H9 (cell line): ENCODE measurements at regions not wholly inside any gene's neighbourhood (a gene's known extent, or its start where the extent isn't known, plus 50 kb on each side); places are given as distances from the start of the nearest gene placed in this dataset.

ENCODE experiments used
- DNase-seq: peaks from one replicate; pipeline ENCODE4 v3.0.0-alpha.2; 2017
- H2AFZ ChIP-seq: one replicate; pipeline ENCODE4 v1.6.1; 2013; ENCODE audit warnings: mild to moderate bottlenecking, low read length, control low read depth, moderate library complexity
- H2AK5ac ChIP-seq: 2 replicates; pipeline ENCODE4 v1.6.1; 2013; ENCODE audit warnings: low read length, control low read depth, mixed read lengths; ENCODE audit not compliant: insufficient read length
- H2BK120ac ChIP-seq: one replicate; pipeline ENCODE4 v1.6.1; 2013; ENCODE audit warnings: low read depth, mild to moderate bottlenecking, low read length, control low read depth, inconsistent platforms; ENCODE audit not compliant: poor library complexity, severe bottlenecking
- H2BK12ac ChIP-seq: 2 replicates; pipeline ENCODE4 v1.6.1; 2013; ENCODE audit warnings: low read length, control low read depth, mixed read lengths, low read depth; ENCODE audit not compliant: insufficient read length
- H2BK15ac ChIP-seq: 2 replicates; pipeline ENCODE4 v1.6.1; 2013; ENCODE audit warnings: low read depth, low read length, control low read depth
- H2BK20ac ChIP-seq: one replicate; pipeline ENCODE4 v1.6.1; 2013; ENCODE audit warnings: low read depth, mild to moderate bottlenecking, low read length, control low read depth, inconsistent platforms; ENCODE audit not compliant: poor library complexity, severe bottlenecking
- H2BK5ac ChIP-seq: 2 replicates; pipeline ENCODE4 v1.6.1; 2013; ENCODE audit warnings: low read length, control low read depth, mixed read lengths; ENCODE audit not compliant: insufficient read length
- H3K14ac ChIP-seq: 2 replicates; pipeline ENCODE4 v1.6.1; 2013; ENCODE audit warnings: low read length, control low read depth; ENCODE audit not compliant: insufficient read depth
- H3K18ac ChIP-seq: 2 replicates; pipeline ENCODE4 v1.6.1; 2013; ENCODE audit warnings: low read depth, mild to moderate bottlenecking, mixed read lengths, low read length, control low read depth; ENCODE audit not compliant: insufficient read length
- H3K23ac ChIP-seq: 2 replicates; pipeline ENCODE4 v1.6.1; 2013; ENCODE audit warnings: low read length, control low read depth, mixed read lengths, low read depth; ENCODE audit not compliant: insufficient read length
- H3K23me2 ChIP-seq: 2 replicates; pipeline ENCODE4 v1.6.1; 2013; ENCODE audit warnings: low read depth, mild to moderate bottlenecking, mixed read lengths, low read length, control low read depth; ENCODE audit not compliant: insufficient read length, poor library complexity, severe bottlenecking
- H3K27ac ChIP-seq: 2 replicates; pipeline ENCODE4 v1.5.1; 2013; ENCODE audit warnings: low read length, control low read depth, mixed read lengths, low read depth; ENCODE audit not compliant: insufficient read length
- H3K27me3 ChIP-seq: 2 replicates; pipeline ENCODE4 v1.6.1; 2013; ENCODE audit warnings: low read length, control low read depth, inconsistent platforms; ENCODE audit not compliant: insufficient read depth
- H3K4ac ChIP-seq: 2 replicates; pipeline ENCODE4 v1.6.1; 2013; ENCODE audit warnings: low read depth, mild to moderate bottlenecking, control low read depth, inconsistent platforms, low read length, moderate library complexity
- H3K4me1 ChIP-seq: 2 replicates; pipeline ENCODE4 v1.6.1; 2013; ENCODE audit warnings: low read length, control low read depth, inconsistent platforms; ENCODE audit not compliant: insufficient read depth
- H3K4me2 ChIP-seq: 2 replicates; pipeline ENCODE4 v1.6.1; 2013; ENCODE audit warnings: low read length, control low read depth, mixed read lengths; ENCODE audit not compliant: insufficient read length, insufficient read depth
- H3K56ac ChIP-seq: 2 replicates; pipeline ENCODE4 v1.6.1; 2013; ENCODE audit warnings: low read depth, mild to moderate bottlenecking, mixed read lengths, low read length, control low read depth; ENCODE audit not compliant: insufficient read length
- H3K79me1 ChIP-seq: 2 replicates; pipeline ENCODE4 v1.6.1; 2013; ENCODE audit warnings: low read depth, mild to moderate bottlenecking, moderate library complexity, low read length, control low read depth, inconsistent platforms; ENCODE audit not compliant: insufficient read depth, poor library complexity, severe bottlenecking
- H3K79me2 ChIP-seq: 2 replicates; pipeline ENCODE4 v1.6.1; 2013; ENCODE audit warnings: low read length, control low read depth, inconsistent platforms; ENCODE audit not compliant: insufficient read depth
- H3K9ac ChIP-seq: 2 replicates; pipeline ENCODE4 v1.6.1; 2013; ENCODE audit warnings: low read length, control low read depth, mixed read lengths; ENCODE audit not compliant: insufficient read length; ENCODE audit errors: extremely low read depth
- H3K9me3 ChIP-seq: one replicate; pipeline ENCODE4 v1.6.1; 2013; ENCODE audit warnings: low read depth, low read length, inconsistent platforms; ENCODE audit not compliant: control insufficient read depth
- H3T11ph ChIP-seq: one replicate; pipeline ENCODE4 v1.6.1; 2013; ENCODE audit warnings: mild to moderate bottlenecking, low read length, control low read depth, inconsistent platforms
- H4K20me1 ChIP-seq: one replicate; pipeline ENCODE4 v1.6.1; 2013; ENCODE audit not compliant: control insufficient read depth, insufficient read length, insufficient read depth
- H4K5ac ChIP-seq: 2 replicates; pipeline ENCODE4 v1.6.1; 2013; ENCODE audit warnings: low read depth, mild to moderate bottlenecking, mixed read lengths, low read length, control low read depth; ENCODE audit not compliant: insufficient read length
- H4K8ac ChIP-seq: replicated peaks from 2 replicates; pipeline ENCODE4 v1.6.1; 2013; ENCODE audit warnings: low read length, control low read depth, mixed read lengths, low read depth; ENCODE audit not compliant: insufficient read length
- H4K91ac ChIP-seq: 2 replicates; pipeline ENCODE4 v1.6.1; 2013; ENCODE audit warnings: low read depth, mild to moderate bottlenecking, moderate library complexity, mixed read lengths, low read length, control low read depth; ENCODE audit not compliant: insufficient read length
- H3K27ac Mint-ChIP-seq, 3 experiments: 2 replicates in 2 of 3; 3 replicates in 1 of 3; pipeline ENCODE4 v1.8.0; 2020 to 2021; ENCODE audit warnings: mixed read lengths in 3 of 3, mild to moderate bottlenecking in 1 of 3, moderate library complexity in 1 of 3
- H3K27me3 Mint-ChIP-seq: 2 replicates; pipeline ENCODE4 v1.8.0; 2021; ENCODE audit warnings: low read depth, mild to moderate bottlenecking, moderate library complexity, mixed read lengths
- H3K36me3 Mint-ChIP-seq, 3 experiments: 2 replicates in 2 of 3; 3 replicates in 1 of 3; pipeline ENCODE4 v1.8.0; 2020 to 2021; ENCODE audit warnings: low read depth in 3 of 3, mixed read lengths in 3 of 3; ENCODE audit not compliant: insufficient read depth in 1 of 3
- H3K4me1 Mint-ChIP-seq, 2 experiments: 2 replicates each; pipeline ENCODE4 v1.8.0; 2020; ENCODE audit warnings: mixed read lengths in 2 of 2
- H3K4me3 Mint-ChIP-seq, 2 experiments: 2 replicates in 1 of 2; 3 replicates in 1 of 2; pipeline ENCODE4 v1.8.0; 2020 to 2021; ENCODE audit warnings: mild to moderate bottlenecking in 2 of 2, mixed read lengths in 2 of 2, moderate library complexity in 1 of 2
- H3K9me3 Mint-ChIP-seq, 2 experiments: 2 replicates in 1 of 2; 3 replicates in 1 of 2; pipeline ENCODE4 v1.8.0; 2020; ENCODE audit warnings: mild to moderate bottlenecking in 2 of 2, mixed read lengths in 2 of 2, moderate library complexity in 1 of 2
- WGBS: extraction: QIAGEN DNeasy Blood & Tissue Kit; methylation state at CpG from one replicate; pipeline ENCODE4 v1.1.7; 2013; ENCODE audit warnings: missing lambda C conversion rate, low lambda C conversion rate, mixed read lengths; ENCODE audit not compliant: insufficient read length; ENCODE audit errors: extremely low coverage; 5-methylcytosine and 5-hydroxymethylcytosine counted together
- TF ChIP-seq, protein P1 (sequence below): fragments of 200-600 bp; sonication (generic); conservative IDR thresholded peaks from 3 replicates; pipeline ENCODE4 v1.8.0; 2021; ENCODE audit warnings: antibody characterized with exemption, mild to moderate bottlenecking

DNA sequence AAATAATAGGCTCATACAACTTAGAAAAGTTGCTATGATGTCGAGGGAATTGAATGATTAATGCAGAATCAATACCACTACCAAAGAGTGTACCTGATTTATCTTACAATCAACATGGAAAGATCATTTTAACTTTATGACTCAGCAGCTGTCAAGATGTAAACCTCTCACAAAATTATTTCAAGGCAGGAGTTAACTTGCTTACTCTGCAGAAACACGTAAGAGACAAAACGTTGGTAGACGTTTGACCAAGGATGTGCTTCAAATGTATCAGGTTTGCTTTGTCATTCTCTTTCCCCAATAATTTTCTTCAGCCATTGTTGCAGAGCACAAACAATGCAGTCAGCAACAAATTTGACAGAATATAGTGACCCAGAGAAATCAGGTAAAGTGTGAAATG lies 415.8 kb upstream of the KIF2B start:
- DNase-seq = no peak
- no peak overlapping the region for H3T11ph ChIP-seq
- H3K9me3 Mint-ChIP-seq = peaks cover 27 to 45% of the 10 kb centered on the region in 2 experiments
- no peak overlapping the region for H2AFZ ChIP-seq
- no peak overlapping the region for H3K9ac ChIP-seq
- H3K27ac ChIP-seq = no peak overlapping the region
- no peak overlapping the region for H3K27ac Mint-ChIP-seq
- no peak overlapping the region for H4K5ac ChIP-seq
- no peak overlapping the region for H2BK20ac ChIP-seq
- TF ChIP-seq, protein P1, sequence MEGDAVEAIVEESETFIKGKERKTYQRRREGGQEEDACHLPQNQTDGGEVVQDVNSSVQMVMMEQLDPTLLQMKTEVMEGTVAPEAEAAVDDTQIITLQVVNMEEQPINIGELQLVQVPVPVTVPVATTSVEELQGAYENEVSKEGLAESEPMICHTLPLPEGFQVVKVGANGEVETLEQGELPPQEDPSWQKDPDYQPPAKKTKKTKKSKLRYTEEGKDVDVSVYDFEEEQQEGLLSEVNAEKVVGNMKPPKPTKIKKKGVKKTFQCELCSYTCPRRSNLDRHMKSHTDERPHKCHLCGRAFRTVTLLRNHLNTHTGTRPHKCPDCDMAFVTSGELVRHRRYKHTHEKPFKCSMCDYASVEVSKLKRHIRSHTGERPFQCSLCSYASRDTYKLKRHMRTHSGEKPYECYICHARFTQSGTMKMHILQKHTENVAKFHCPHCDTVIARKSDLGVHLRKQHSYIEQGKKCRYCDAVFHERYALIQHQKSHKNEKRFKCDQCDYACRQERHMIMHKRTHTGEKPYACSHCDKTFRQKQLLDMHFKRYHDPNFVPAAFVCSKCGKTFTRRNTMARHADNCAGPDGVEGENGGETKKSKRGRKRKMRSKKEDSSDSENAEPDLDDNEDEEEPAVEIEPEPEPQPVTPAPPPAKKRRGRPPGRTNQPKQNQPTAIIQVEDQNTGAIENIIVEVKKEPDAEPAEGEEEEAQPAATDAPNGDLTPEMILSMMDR = no peak
- no peak overlapping the region for H2AK5ac ChIP-seq
- H3K79me2 ChIP-seq = no peaks in the 10 kb centered on the region
- no peak overlapping the region for H2BK15ac ChIP-seq
- H3K14ac ChIP-seq = no peak overlapping the region
- H4K8ac ChIP-seq = no peak overlapping the region
- no peak overlapping the region for H3K4me3 Mint-ChIP-seq
- H3K4me1 Mint-ChIP-seq = peaks cover 5 to 9% of the 10 kb centered on the region in 2 experiments; a peak in 2 of 4 replicates
- H3K23me2 ChIP-seq = no peaks in the 10 kb centered on the region
- H3K36me3 Mint-ChIP-seq = peaks cover 25 to 49% (median 32%) of the 10 kb centered on the region in 3 experiments
- no CpG with 5 or more reads among the region's 4 CpGs for WGBS
- H3K4me2 ChIP-seq = no peak overlapping the region
- no peaks in the 10 kb centered on the region for H4K20me1 ChIP-seq
- no peak overlapping the region for H2BK12ac ChIP-seq
- H3K79me1 ChIP-seq = no peaks in the 10 kb centered on the region
- H3K4me1 ChIP-seq = no peaks in the 10 kb centered on the region
- H3K23ac ChIP-seq = no peak overlapping the region
- H2BK5ac ChIP-seq = no peak overlapping the region
- H3K9me3 ChIP-seq = no peaks in the 10 kb centered on the region
- no peaks in the 10 kb centered on the region for H3K27me3 ChIP-seq
- H4K91ac ChIP-seq = no peak overlapping the region
- H3K4ac ChIP-seq = no peak overlapping the region
- no peaks in the 10 kb centered on the region for H3K27me3 Mint-ChIP-seq
- H3K18ac ChIP-seq = no peak overlapping the region
- H3K56ac ChIP-seq = no peak overlapping the region
- no peak overlapping the region for H2BK120ac ChIP-seq
